Keratinocyte (primary cell): ENCODE measurements at regions not wholly inside any gene's neighbourhood (a gene's known extent, or its start where the extent isn't known, plus 50 kb on each side); places are given as distances from the start of the nearest gene placed in this dataset.

Experiments used
- DNase-seq: peaks from one replicate; pipeline ENCODE4 v3.0.0-alpha.2; 2011; ENCODE audit warnings: low read depth, missing footprints, low spot score
- FAIRE-seq: peaks from 2 replicates; lab custom pipeline; 2011; peaks lifted over from hg19 to GRCh38; lab: Jason Lieb, UNC
- H2AFZ ChIP-seq: 2 replicates; pipeline ENCODE4 v1.6.0; 2012; ENCODE audit warnings: low read length, control low read depth, inconsistent platforms; ENCODE audit not compliant: control insufficient read depth
- H3K27ac ChIP-seq: 2 replicates; pipeline ENCODE4 v1.5.1; 2011; ENCODE audit warnings: low read length; ENCODE audit not compliant: control insufficient read depth, insufficient read depth
- H3K27me3 ChIP-seq: 3 replicates; pipeline ENCODE4 v1.6.0; 2011; ENCODE audit warnings: low read length; ENCODE audit not compliant: control insufficient read depth, insufficient read depth; ENCODE audit errors: extremely low read depth
- H3K36me3 ChIP-seq, 2 experiments: 2 replicates in 1 of 2; 3 replicates in 1 of 2; pipeline ENCODE4 v1.5.1; 2011; ENCODE audit warnings: low read length in 2 of 2, mild to moderate bottlenecking in 1 of 2; ENCODE audit not compliant: control insufficient read depth in 2 of 2, insufficient read depth in 2 of 2; ENCODE audit errors: extremely low read depth in 1 of 2
- H3K4me1 ChIP-seq: 3 replicates; pipeline ENCODE4 v1.5.1; 2011; ENCODE audit warnings: low read length; ENCODE audit not compliant: control insufficient read depth, insufficient read depth; ENCODE audit errors: extremely low read depth
- H3K4me2 ChIP-seq: 3 replicates; pipeline ENCODE4 v1.6.0; 2011; ENCODE audit warnings: low read depth, low read length; ENCODE audit not compliant: control insufficient read depth, insufficient read depth; ENCODE audit errors: extremely low read depth
- H3K4me3 ChIP-seq, 3 experiments: fragments of 200-600 bp in 1 of 3; sonication (generic) in 1 of 3; 2 replicates in 2 of 3; 3 replicates in 1 of 3; pipeline ENCODE4 v1.5.1; 2011 to 2016; ENCODE audit warnings: low read length in 3 of 3, mild to moderate bottlenecking in 3 of 3, control low read depth in 2 of 3, inconsistent platforms in 1 of 3, low read depth in 1 of 3, mixed read lengths in 1 of 3, mixed run types in 1 of 3, moderate library complexity in 1 of 3; ENCODE audit not compliant: control insufficient read depth in 2 of 3, insufficient read depth in 2 of 3; ENCODE audit errors: extremely low read depth in 1 of 3
- H3K79me2 ChIP-seq: 2 replicates; pipeline ENCODE4 v1.6.0; 2012; ENCODE audit warnings: low read length; ENCODE audit not compliant: control insufficient read depth, insufficient read depth
- H3K9ac ChIP-seq: 3 replicates; pipeline ENCODE4 v1.6.0; 2011; ENCODE audit warnings: low read length; ENCODE audit not compliant: control insufficient read depth, insufficient read depth; ENCODE audit errors: extremely low read depth
- H3K9me1 ChIP-seq: 3 replicates; pipeline ENCODE4 v1.6.0; 2011; ENCODE audit warnings: low read length; ENCODE audit not compliant: control insufficient read depth, insufficient read depth; ENCODE audit errors: extremely low read depth
- H3K9me3 ChIP-seq: 2 replicates; pipeline ENCODE4 v1.5.1; 2012; ENCODE audit warnings: low read depth, low read length; ENCODE audit not compliant: control insufficient read depth
- H4K20me1 ChIP-seq: 3 replicates; pipeline ENCODE4 v1.6.0; 2011; ENCODE audit warnings: low read length; ENCODE audit not compliant: control insufficient read depth, insufficient read depth; ENCODE audit errors: extremely low read depth
- CTCF ChIP-seq, 3 experiments: IDR thresholded peaks in 1 of 3; conservative IDR thresholded peaks in 1 of 3; optimal IDR thresholded peaks in 1 of 3; 2 replicates in 2 of 3; 3 replicates in 1 of 3; pipeline versions ENCODE3 to v1.5.1; 2011; ENCODE audit warnings: low read length in 3 of 3, mild to moderate bottlenecking in 3 of 3, moderate library complexity in 2 of 3, control low read depth in 1 of 3, inconsistent platforms in 1 of 3; ENCODE audit not compliant: insufficient read depth in 2 of 3; ENCODE audit errors: extremely low read depth in 1 of 3
- EZH2 ChIP-seq: IDR thresholded peaks from one replicate; pipeline ENCODE4 v1.6.1; 2012; ENCODE audit warnings: inconsistent platforms, mild to moderate bottlenecking, low read length, moderate library complexity
- dilution Hi-C: fragments of 300-500 bp; cut with MboI; formaldehyde crosslinking; loops from one replicate; pipeline ENCODE4 v1.7.0; 2020; ENCODE audit warnings: low sequenced_read_pairs; ENCODE audit not compliant: extremely low pct_ligation_motif_present

- no peak overlapping the region for H3K4me3 ChIP-seq
- H3K27me3 ChIP-seq: no peaks in the 10 kb centered on the region
- H3K9me3 ChIP-seq: no peaks in the 10 kb centered on the region
- TF ChIP-seq CTCF (optimal IDR thresholded peaks at IDR 0.05 in 1 of 3, IDR thresholded peaks at IDR 0.05 in 1 of 3, conservative IDR thresholded peaks at IDR 0.05 in 1 of 3; ENCODE audit: extremely low read depth in 1 of 3, insufficient read depth in 2 of 3, low read length in 3 of 3): no peak
- TF ChIP-seq EZH2: no peak
- H3K9ac ChIP-seq: no peak overlapping the region
- DNase-seq (no peak), FAIRE-seq (no peak)
- dilution Hi-C loops: no loop called here
- no peaks in the 10 kb centered on the region for H3K9me1 ChIP-seq
- H3K79me2 ChIP-seq: no peaks in the 10 kb centered on the region
- H4K20me1 ChIP-seq: no peaks in the 10 kb centered on the region
- no peaks in the 10 kb centered on the region for H3K36me3 ChIP-seq
- no peak overlapping the region for H3K4me2 ChIP-seq
- H3K27ac ChIP-seq: no peak overlapping the region
- H2AFZ ChIP-seq: no peak overlapping the region
- H3K4me1 ChIP-seq: no peaks in the 10 kb centered on the region
Measured at GRCh38 chr11:91407842-91408241, 816.8 kb upstream of the FAT3 start.

GRCh38 chr11:91406009-91406408, 818.6 kb upstream of the FAT3 start:
- H4K20me1 ChIP-seq: no peaks in the 10 kb centered on the region

More at GRCh38 chr11:91406009-91406408, 818.6 kb upstream of the FAT3 start:
- no peaks in the 10 kb centered on the region for H3K9me1 ChIP-seq
- H3K4me1 ChIP-seq: no peaks in the 10 kb centered on the region
- TF ChIP-seq EZH2: no peak
- no peak for TF ChIP-seq CTCF (optimal IDR thresholded peaks at IDR 0.05 in 1 of 3, IDR thresholded peaks at IDR 0.05 in 1 of 3, conservative IDR thresholded peaks at IDR 0.05 in 1 of 3; ENCODE audit: extremely low read depth in 1 of 3, insufficient read depth in 2 of 3, low read length in 3 of 3)
- no peak overlapping the region for H3K4me3 ChIP-seq
- FAIRE-seq (no peak), DNase-seq (no peak)
- no peaks in the 10 kb centered on the region for H3K27me3 ChIP-seq
- H3K9ac ChIP-seq: no peak overlapping the region
- H3K9me3 ChIP-seq: no peaks in the 10 kb centered on the region
- no peaks in the 10 kb centered on the region for H3K79me2 ChIP-seq
- dilution Hi-C loops: no loop called here
- H3K36me3 ChIP-seq: no peaks in the 10 kb centered on the region
- no peak overlapping the region for H2AFZ ChIP-seq
- no peak overlapping the region for H3K4me2 ChIP-seq
- H3K27ac ChIP-seq: no peak overlapping the region
